Peyer's patch (tissue), 4 donors: ENCODE measurements at regions not wholly inside any gene's neighbourhood (a gene's known extent, or its start where the extent isn't known, plus 50 kb on each side); places are given as distances from the start of the nearest gene placed in this dataset.

ENCODE experiments used
- DNase-seq, 3 donors: peaks; one replicate each; pipeline ENCODE4 v3.0.0-alpha.2; 2017 to 2019
- H3K27ac ChIP-seq, 4 donors: fragments of 200-600 bp; sonication (generic); one replicate each; pipeline ENCODE4 v1.5.1; 2016 to 2019
- H3K27me3 ChIP-seq, 2 donors: fragments of 200-600 bp; sonication (generic); one replicate each; pipeline ENCODE4 v1.5.1; 2019
- H3K36me3 ChIP-seq, 3 donors: fragments of 200-600 bp; sonication (generic); one replicate each; pipeline ENCODE4 v1.5.1; 2016 to 2019
- H3K4me1 ChIP-seq, 4 donors: fragments of 200-600 bp; sonication (generic); one replicate each; pipeline ENCODE4 v1.5.1; 2016 to 2019
- H3K4me3 ChIP-seq, 4 donors: fragments of 200-600 bp; sonication (generic); 1 replicate in 3 of 4; 2 replicates in 1 of 4; pipeline ENCODE4 v1.5.1; 2016 to 2019; ENCODE audit warnings: mild to moderate bottlenecking in 1 of 4
- H3K9me3 ChIP-seq, 4 donors: fragments of 200-600 bp; sonication (generic); one replicate each; pipeline ENCODE4 v1.5.1; 2016 to 2019; ENCODE audit warnings: mild to moderate bottlenecking in 1 of 4
- CTCF ChIP-seq, 6 experiments: fragments of 450-650 bp in 4 of 6; fragments of 200-600 bp in 2 of 6; sonication (generic) in 1 of 6; IDR thresholded peaks; one replicate each; pipeline ENCODE4 v1.5.1; 2017 to 2019; ENCODE audit warnings: antibody characterized with exemption in 6 of 6, mild to moderate bottlenecking in 3 of 6, moderate library complexity in 1 of 6
- POLR2A ChIP-seq, 2 donors: fragments of 450-650 bp; IDR thresholded peaks; one replicate each; pipeline ENCODE4 v1.5.1; 2017; ENCODE audit warnings: antibody characterized with exemption in 2 of 2, mild to moderate bottlenecking in 2 of 2, moderate library complexity in 2 of 2

- no peak for DNase-seq
- Histone ChIP-seq H3K27ac (no peak overlapping the region), H3K9me3 (no peaks in the 10 kb centered on the region), H3K27me3 (no peaks in the 10 kb centered on the region), H3K36me3 (no peaks in the 10 kb centered on the region), H3K4me1 (no peaks in the 10 kb centered on the region), H3K4me3 (no peak overlapping the region)
- TF ChIP-seq POLR2A (IDR thresholded peaks at IDR 0.05) = no peak
- no peak for TF ChIP-seq CTCF (IDR thresholded peaks at IDR 0.05)
These were observed 304.1 kb downstream of the LMX1A start for GRCh38 chr1:165052431-165052830.

DNA sequence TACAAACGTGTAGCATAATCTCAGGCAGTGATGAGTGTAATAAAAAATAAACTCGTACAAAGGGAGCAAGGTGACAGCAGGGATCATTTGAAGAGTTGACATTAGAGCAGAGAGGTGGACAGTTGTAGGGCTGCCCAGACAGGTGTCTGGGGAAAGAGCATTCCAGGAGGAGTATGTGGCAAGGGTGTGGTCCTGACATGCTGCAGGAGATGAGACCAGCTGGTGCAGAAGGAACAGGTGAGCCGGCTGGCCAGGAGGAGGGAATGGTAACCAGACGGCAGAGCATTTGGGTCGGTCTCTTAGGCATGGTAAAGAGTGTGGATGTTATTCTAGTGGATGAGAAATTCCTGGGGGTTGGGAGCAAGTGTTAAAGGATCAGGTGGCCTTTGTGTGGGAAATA is 306.3 kb downstream of the LMX1A start:
- Histone ChIP-seq H3K4me1 (no peaks in the 10 kb centered on the region), H3K4me3 (no peak overlapping the region), H3K9me3 (no peaks in the 10 kb centered on the region), H3K36me3 (no peaks in the 10 kb centered on the region), H3K27me3 (no peaks in the 10 kb centered on the region), H3K27ac (no peak overlapping the region)
- TF ChIP-seq CTCF (IDR thresholded peaks at IDR 0.05) (no peak), POLR2A (IDR thresholded peaks at IDR 0.05) (no peak)
- no peak for DNase-seq

GRCh38 chr1:165047994-165048393 is 308.5 kb downstream of the LMX1A start:
- no peak for TF ChIP-seq POLR2A (IDR thresholded peaks at IDR 0.05)
- no peak for TF ChIP-seq CTCF (IDR thresholded peaks at IDR 0.05)
- Histone ChIP-seq H3K36me3 (no peaks in the 10 kb centered on the region), H3K4me3 (no peak overlapping the region), H3K4me1 (no peaks in the 10 kb centered on the region), H3K9me3 (no peaks in the 10 kb centered on the region), H3K27me3 (no peaks in the 10 kb centered on the region), H3K27ac (no peak overlapping the region)
- no peak for DNase-seq

DNA sequence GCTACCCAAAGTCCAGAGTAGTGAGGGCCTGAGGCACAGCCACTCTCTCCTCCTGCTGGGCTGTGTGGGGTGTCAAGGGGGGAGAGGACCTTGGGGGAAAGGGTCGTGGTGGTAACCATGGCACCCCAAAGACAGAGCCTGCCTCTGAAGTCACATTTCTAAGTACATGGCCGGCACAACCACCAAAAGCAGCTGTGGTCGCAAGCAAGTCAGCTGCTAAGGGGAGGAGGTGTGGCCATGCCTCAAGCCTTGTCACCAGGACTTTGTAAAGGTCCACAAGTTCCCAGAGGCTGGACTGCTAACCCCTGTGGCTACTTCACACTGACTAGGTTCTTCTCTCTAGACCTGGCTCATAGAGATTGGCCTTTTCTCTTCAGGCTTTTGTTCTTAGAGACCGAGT is 310.6 kb downstream of the LMX1A start:
- H3K27ac ChIP-seq = no peak overlapping the region
- no peaks in the 10 kb centered on the region for H3K9me3 ChIP-seq
- DNase-seq = no peak
- no peak overlapping the region for H3K4me3 ChIP-seq
- TF ChIP-seq POLR2A (IDR thresholded peaks at IDR 0.05) = no peak
- no peak for TF ChIP-seq CTCF (IDR thresholded peaks at IDR 0.05)
- H3K27me3 ChIP-seq = no peaks in the 10 kb centered on the region
- no peaks in the 10 kb centered on the region for H3K36me3 ChIP-seq
- no peaks in the 10 kb centered on the region for H3K4me1 ChIP-seq

- H3K36me3 ChIP-seq = no peaks in the 10 kb centered on the region
- H3K4me3 ChIP-seq = no peak overlapping the region
- no peak overlapping the region for H3K27ac ChIP-seq
- H3K4me1 ChIP-seq = no peaks in the 10 kb centered on the region
- no peaks in the 10 kb centered on the region for H3K9me3 ChIP-seq
- TF ChIP-seq CTCF (IDR thresholded peaks at IDR 0.05) = no peak
- TF ChIP-seq POLR2A (IDR thresholded peaks at IDR 0.05) = no peak
- no peaks in the 10 kb centered on the region for H3K27me3 ChIP-seq
- DNase-seq = no peak
These were observed 315.9 kb downstream of the LMX1A start for GRCh38 chr1:165040641-165041040.

- no peak for DNase-seq
- TF ChIP-seq POLR2A (IDR thresholded peaks at IDR 0.05) (no peak), CTCF (IDR thresholded peaks at IDR 0.05) (no peak)
- no peaks in the 10 kb centered on the region for H3K9me3 ChIP-seq
- no peak overlapping the region for H3K4me3 ChIP-seq
- H3K27ac ChIP-seq = no peak overlapping the region
- H3K27me3 ChIP-seq = no peaks in the 10 kb centered on the region
- no peaks in the 10 kb centered on the region for H3K4me1 ChIP-seq
- H3K36me3 ChIP-seq = no peaks in the 10 kb centered on the region
These were observed 316.5 kb downstream of the LMX1A start for GRCh38 chr1:165039996-165040395.
